Neural progenitor cell (in vitro differentiated cells): ENCODE measurements at regions not wholly inside any gene's neighbourhood (a gene's known extent, or its start where the extent isn't known, plus 50 kb on each side); places are given as distances from the start of the nearest gene placed in this dataset.
A peak's percentile ranks its signal among the peaks of the same experiment; 100 is the strongest.

ENCODE experiments used
- DNase-seq: peaks from one replicate; pipeline ENCODE4 v3.0.0-alpha.2; 2016; ENCODE audit warnings: low spot score
- H2AFZ ChIP-seq: fragments of 200-600 bp; sonication (generic); replicated peaks from 2 replicates; pipeline ENCODE4 v1.6.1; 2016; ENCODE audit warnings: antibody characterized with exemption
- H3F3A ChIP-seq: fragments of 200-600 bp; sonication (generic); 2 replicates; pipeline ENCODE4 v1.6.1; 2016; ENCODE audit warnings: antibody characterized with exemption, low read depth
- H3K27ac ChIP-seq: fragments of 200-600 bp; sonication (generic); 2 replicates; pipeline ENCODE4 v1.5.1; 2016; ENCODE audit warnings: mild to moderate bottlenecking
- H3K27me3 ChIP-seq: fragments of 200-600 bp; sonication (generic); 2 replicates; pipeline ENCODE4 v1.6.1; 2016; ENCODE audit warnings: mild to moderate bottlenecking, moderate library complexity
- H3K36me3 ChIP-seq: fragments of 200-600 bp; sonication (generic); 2 replicates; pipeline ENCODE4 v1.5.1; 2016
- H3K4me1 ChIP-seq: fragments of 200-600 bp; sonication (generic); 2 replicates; pipeline ENCODE4 v1.6.1; 2016; ENCODE audit warnings: mixed run types
- H3K4me2 ChIP-seq: fragments of 200-600 bp; sonication (generic); 2 replicates; pipeline ENCODE4 v1.6.1; 2016
- H3K4me3 ChIP-seq: fragments of 200-600 bp; sonication (generic); 2 replicates; pipeline ENCODE4 v1.5.1; 2016
- H3K79me2 ChIP-seq: fragments of 200-600 bp; sonication (generic); 2 replicates; pipeline ENCODE4 v1.6.1; 2016; ENCODE audit warnings: low read depth
- H3K9ac ChIP-seq: fragments of 200-600 bp; sonication (generic); 2 replicates; pipeline ENCODE4 v1.6.1; 2016
- H3K9me3 ChIP-seq: fragments of 200-600 bp; sonication (generic); 2 replicates; pipeline ENCODE4 v1.5.1; 2016; ENCODE audit warnings: low read depth
- H4K20me1 ChIP-seq: fragments of 200-600 bp; sonication (generic); 2 replicates; pipeline ENCODE4 v1.6.1; 2016; ENCODE audit warnings: low read depth
- H3K27ac Mint-ChIP-seq: 3 replicates; pipeline ENCODE4 v1.8.0; 2021; ENCODE audit warnings: mixed read lengths
- H3K27me3 Mint-ChIP-seq: 2 replicates; pipeline ENCODE4 v1.8.0; 2022; ENCODE audit warnings: low read depth, mild to moderate bottlenecking, inconsistent platforms, moderate library complexity, mixed read lengths; ENCODE audit not compliant: insufficient read depth
- H3K36me3 Mint-ChIP-seq: 3 replicates; pipeline ENCODE4 v1.8.0; 2021; ENCODE audit warnings: mixed read lengths
- H3K4me1 Mint-ChIP-seq: 3 replicates; pipeline ENCODE4 v1.8.0; 2021; ENCODE audit warnings: mixed read lengths
- H3K4me3 Mint-ChIP-seq: 3 replicates; pipeline ENCODE4 v1.8.0; 2021; ENCODE audit warnings: mild to moderate bottlenecking, moderate library complexity, mixed read lengths
- H3K9me3 Mint-ChIP-seq: 3 replicates; pipeline ENCODE4 v1.8.0; 2020; ENCODE audit warnings: mixed read lengths
- EZH2 ChIP-seq: fragments of 200-600 bp; sonication (generic); IDR thresholded peaks from 2 replicates; pipeline ENCODE4 v1.6.1; 2017; ENCODE audit warnings: antibody characterized with exemption, mild to moderate bottlenecking, moderate library complexity
- EZH2phosphoT487 ChIP-seq: fragments of 200-600 bp; sonication (generic); IDR thresholded peaks from 2 replicates; pipeline ENCODE4 v1.6.1; 2017; ENCODE audit warnings: antibody characterized with exemption
- TF ChIP-seq, protein P1 (sequence below): fragments of 200-600 bp; sonication (generic); IDR thresholded peaks from 2 replicates; pipeline ENCODE4 v1.5.1; 2017; ENCODE audit warnings: antibody characterized with exemption, mild to moderate bottlenecking

GRCh38 chr16:85258629-85259028 is 146.4 kb upstream of the CIBAR2 start:
- Mint-ChIP-seq H3K27me3 (peaks cover 18% of the 10 kb centered on the region), H3K27ac (no peak overlapping the region), H3K36me3 (peaks cover 6% of the 10 kb centered on the region), H3K4me1 (peaks cover 61% of the 10 kb centered on the region), H3K4me3 (peak overlapping the region; percentile 55), H3K9me3 (no peaks in the 10 kb centered on the region)
- H2AFZ ChIP-seq: no peak overlapping the region
- peaks cover 29% of the 10 kb centered on the region for H3K4me1 ChIP-seq
- peak overlapping the region; percentile 35 for H3K4me2 ChIP-seq
- peaks cover 3% of the 10 kb centered on the region for H3F3A ChIP-seq
- H4K20me1 ChIP-seq: peaks cover under 1% of the 10 kb centered on the region
- no peaks in the 10 kb centered on the region for H3K36me3 ChIP-seq
- no peaks in the 10 kb centered on the region for H3K79me2 ChIP-seq
- H3K4me3 ChIP-seq: no peak overlapping the region
- DNase-seq: peak; percentile 60
- H3K9me3 ChIP-seq: no peaks in the 10 kb centered on the region
- no peak overlapping the region for H3K27ac ChIP-seq
- no peak overlapping the region for H3K9ac ChIP-seq
- no peaks in the 10 kb centered on the region for H3K27me3 ChIP-seq
- no peak for TF ChIP-seq EZH2
- no peak for TF ChIP-seq EZH2phosphoT487
- TF ChIP-seq, protein P1, sequence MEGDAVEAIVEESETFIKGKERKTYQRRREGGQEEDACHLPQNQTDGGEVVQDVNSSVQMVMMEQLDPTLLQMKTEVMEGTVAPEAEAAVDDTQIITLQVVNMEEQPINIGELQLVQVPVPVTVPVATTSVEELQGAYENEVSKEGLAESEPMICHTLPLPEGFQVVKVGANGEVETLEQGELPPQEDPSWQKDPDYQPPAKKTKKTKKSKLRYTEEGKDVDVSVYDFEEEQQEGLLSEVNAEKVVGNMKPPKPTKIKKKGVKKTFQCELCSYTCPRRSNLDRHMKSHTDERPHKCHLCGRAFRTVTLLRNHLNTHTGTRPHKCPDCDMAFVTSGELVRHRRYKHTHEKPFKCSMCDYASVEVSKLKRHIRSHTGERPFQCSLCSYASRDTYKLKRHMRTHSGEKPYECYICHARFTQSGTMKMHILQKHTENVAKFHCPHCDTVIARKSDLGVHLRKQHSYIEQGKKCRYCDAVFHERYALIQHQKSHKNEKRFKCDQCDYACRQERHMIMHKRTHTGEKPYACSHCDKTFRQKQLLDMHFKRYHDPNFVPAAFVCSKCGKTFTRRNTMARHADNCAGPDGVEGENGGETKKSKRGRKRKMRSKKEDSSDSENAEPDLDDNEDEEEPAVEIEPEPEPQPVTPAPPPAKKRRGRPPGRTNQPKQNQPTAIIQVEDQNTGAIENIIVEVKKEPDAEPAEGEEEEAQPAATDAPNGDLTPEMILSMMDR: no peak

DNA sequence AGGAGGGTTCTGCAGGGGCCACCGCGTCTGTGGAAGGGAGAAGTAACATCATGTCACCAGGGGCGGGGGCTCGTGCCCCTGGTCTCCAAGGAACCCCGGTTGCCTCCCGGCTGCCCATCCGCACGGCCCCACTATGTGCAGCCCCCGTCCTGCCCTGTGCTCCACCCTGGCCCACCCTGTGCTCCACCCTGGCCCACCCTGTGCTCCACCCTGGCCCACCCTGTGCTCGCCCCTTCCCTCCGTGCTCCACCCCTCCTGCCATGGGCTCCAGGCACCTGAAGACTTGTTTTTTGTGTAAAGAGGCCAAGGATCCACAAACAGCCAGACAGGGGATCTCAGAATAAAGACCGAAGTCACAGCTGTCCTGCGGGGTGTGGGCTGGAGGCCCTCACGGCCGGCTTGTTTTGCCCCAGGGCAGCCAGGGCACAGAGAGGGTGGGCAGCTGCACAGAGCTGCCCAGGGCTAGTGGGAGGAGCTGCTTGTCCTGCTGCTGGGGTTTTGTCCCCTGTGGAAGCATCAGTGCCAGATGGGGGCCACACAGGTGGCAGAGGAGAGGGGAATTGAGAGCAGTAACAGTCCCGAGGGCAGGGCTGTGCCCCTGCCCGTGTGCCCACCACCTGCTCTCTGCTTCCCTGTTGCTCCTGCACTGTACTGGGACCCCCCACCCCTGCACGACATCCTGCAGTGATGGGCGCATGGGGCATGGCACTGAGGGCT is 147.0 kb upstream of the CIBAR2 start:
- Mint-ChIP-seq H3K4me1 (peaks cover 61% of the 10 kb centered on the region), H3K36me3 (peaks cover 6% of the 10 kb centered on the region), H3K27ac (no peak overlapping the region), H3K27me3 (peaks cover 15% of the 10 kb centered on the region), H3K4me3 (peak overlapping the region; percentile 38), H3K9me3 (no peaks in the 10 kb centered on the region)
- Histone ChIP-seq H3K9ac (no peak overlapping the region), H3K27me3 (no peaks in the 10 kb centered on the region), H3K79me2 (no peaks in the 10 kb centered on the region), H3K4me3 (no peak overlapping the region), H2AFZ (no peak overlapping the region), H3K36me3 (no peaks in the 10 kb centered on the region), H4K20me1 (no peaks in the 10 kb centered on the region), H3K27ac (no peak overlapping the region), H3F3A (peaks cover 3% of the 10 kb centered on the region), H3K4me1 (peaks cover 29% of the 10 kb centered on the region), H3K9me3 (no peaks in the 10 kb centered on the region), H3K4me2 (peak overlapping the region; percentile 35)
- no peak for DNase-seq
- TF ChIP-seq EZH2phosphoT487 (no peak), EZH2 (no peak)
- TF ChIP-seq, protein P1: no peak

GRCh38 chr16:85259832-85260167 is 147.5 kb upstream of the CIBAR2 start:
- H3K9me3 ChIP-seq: no peaks in the 10 kb centered on the region
- H3K79me2 ChIP-seq: no peaks in the 10 kb centered on the region
- peaks cover 29% of the 10 kb centered on the region for H3K4me1 ChIP-seq
- H3K27me3 ChIP-seq: no peaks in the 10 kb centered on the region
- Mint-ChIP-seq H3K36me3 (peaks cover 6% of the 10 kb centered on the region), H3K27me3 (peaks cover 12% of the 10 kb centered on the region), H3K4me3 (peak overlapping the region; percentile 30), H3K27ac (no peak overlapping the region), H3K4me1 (peaks cover 61% of the 10 kb centered on the region), H3K9me3 (no peaks in the 10 kb centered on the region)
- DNase-seq: peak; percentile 67
- H3K27ac ChIP-seq: no peak overlapping the region
- TF ChIP-seq EZH2phosphoT487: no peak
- no peaks in the 10 kb centered on the region for H3K36me3 ChIP-seq
- no peak overlapping the region for H3K4me3 ChIP-seq
- no peak overlapping the region for H2AFZ ChIP-seq
- peaks cover 3% of the 10 kb centered on the region for H3F3A ChIP-seq
- H3K9ac ChIP-seq: no peak overlapping the region
- no peaks in the 10 kb centered on the region for H4K20me1 ChIP-seq
- H3K4me2 ChIP-seq: no peak overlapping the region

- H3K4me3 ChIP-seq: no peak overlapping the region
- no peak for DNase-seq
- no peak overlapping the region for H3K4me3 Mint-ChIP-seq
- H3K4me1 ChIP-seq: peaks cover 29% of the 10 kb centered on the region
- H3F3A ChIP-seq: peaks cover 3% of the 10 kb centered on the region
- H3K27me3 Mint-ChIP-seq: peaks cover 12% of the 10 kb centered on the region
- no peaks in the 10 kb centered on the region for H3K79me2 ChIP-seq
- H2AFZ ChIP-seq: no peak overlapping the region
- H3K27ac ChIP-seq: no peak overlapping the region
- H3K4me1 Mint-ChIP-seq: peaks cover 68% of the 10 kb centered on the region
- no peaks in the 10 kb centered on the region for H3K27me3 ChIP-seq
- no peaks in the 10 kb centered on the region for H3K9me3 ChIP-seq
- H3K36me3 Mint-ChIP-seq: peaks cover 6% of the 10 kb centered on the region
- H3K9ac ChIP-seq: no peak overlapping the region
- H3K36me3 ChIP-seq: no peaks in the 10 kb centered on the region
- no peak overlapping the region for H3K27ac Mint-ChIP-seq
- TF ChIP-seq, protein P1: no peak
- TF ChIP-seq EZH2phosphoT487 (no peak), EZH2 (no peak)
- H3K4me2 ChIP-seq: no peak overlapping the region
- no peaks in the 10 kb centered on the region for H3K9me3 Mint-ChIP-seq
- no peaks in the 10 kb centered on the region for H4K20me1 ChIP-seq
These were observed 148.9 kb upstream of the CIBAR2 start for GRCh38 chr16:85261204-85261603.
